Natural killer cell (primary cell): ENCODE measurements at regions not wholly inside any gene's neighbourhood (a gene's known extent, or its start where the extent isn't known, plus 50 kb on each side); places are given as distances from the start of the nearest gene placed in this dataset.

Experiments
- ATAC-seq, 3 donors: fragments of 150-1000 bp in 2 of 3; fragments of 200-7000 bp in 1 of 3; cut with Tn5 transposase; 1 replicate in 1 of 3; 2 replicates in 2 of 3; pipeline ENCODE4 v1.10.0; 2021; ENCODE audit warnings: mild to moderate bottlenecking in 2 of 3, moderate library complexity in 2 of 3
- DNase-seq, 2 donors: peaks; one replicate each; pipeline versions ENCODE4 v3.0.0 to v3.0.0-alpha.2; 2013 to 2021; ENCODE audit warnings: mixed read lengths in 1 of 2
- H3K27ac ChIP-seq: one replicate; pipeline ENCODE4 v1.5.1; 2013; ENCODE audit warnings: mild to moderate bottlenecking, low read length
- H3K27me3 ChIP-seq: one replicate; pipeline ENCODE4 v1.6.1; 2013; ENCODE audit warnings: low read length; ENCODE audit not compliant: control insufficient read depth, insufficient read depth
- H3K36me3 ChIP-seq: one replicate; pipeline ENCODE4 v1.6.1; 2013; ENCODE audit warnings: low read length; ENCODE audit not compliant: control insufficient read depth, insufficient read depth
- H3K4me1 ChIP-seq: one replicate; pipeline ENCODE4 v1.6.1; 2013; ENCODE audit warnings: low read length; ENCODE audit not compliant: control insufficient read depth, insufficient read depth
- H3K4me3 ChIP-seq: one replicate; pipeline ENCODE4 v1.5.1; 2013; ENCODE audit warnings: low read length
- H3K9me3 ChIP-seq: one replicate; pipeline ENCODE4 v1.6.1; 2013; ENCODE audit warnings: low read length; ENCODE audit not compliant: control insufficient read depth, insufficient read depth
- H3K27ac Mint-ChIP-seq, 2 donors: one replicate each; pipeline ENCODE4 v1.8.0; 2022; ENCODE audit warnings: mild to moderate bottlenecking in 2 of 2, mixed read lengths in 2 of 2, moderate library complexity in 1 of 2
- H3K27me3 Mint-ChIP-seq, 2 donors: one replicate each; pipeline ENCODE4 v1.8.0; 2022; ENCODE audit warnings: low read depth in 2 of 2, mixed read lengths in 2 of 2
- H3K36me3 Mint-ChIP-seq: one replicate; pipeline ENCODE4 v1.8.0; 2022; ENCODE audit warnings: mixed read lengths
- H3K4me1 Mint-ChIP-seq, 2 donors: one replicate each; pipeline ENCODE4 v1.8.0; 2022; ENCODE audit warnings: mixed read lengths in 2 of 2
- H3K4me3 Mint-ChIP-seq: one replicate; pipeline ENCODE4 v1.8.0; 2022; ENCODE audit warnings: mild to moderate bottlenecking, moderate library complexity, mixed read lengths
- H3K9me3 Mint-ChIP-seq, 2 donors: one replicate each; pipeline ENCODE4 v1.8.0; 2022; ENCODE audit warnings: mixed read lengths in 2 of 2
- WGBS: methylation state at CpG from one replicate; pipeline ENCODE4 v1.1.7; 2013; ENCODE audit warnings: missing lambda C conversion rate; ENCODE audit not compliant: insufficient coverage; 5-methylcytosine and 5-hydroxymethylcytosine counted together
- intact Hi-C: fragments of 100-400 bp; cut with micrococcal nuclease; formaldehyde crosslinking; loops from one replicate; pipeline ENCODE4 v1.14.2; 2022
- TF ChIP-seq, protein P1 (sequence below): fragments of 200-600 bp; IDR thresholded peaks from one replicate; pipeline ENCODE4 v1.8.0; 2022; ENCODE audit warnings: antibody characterized with exemption

DNA sequence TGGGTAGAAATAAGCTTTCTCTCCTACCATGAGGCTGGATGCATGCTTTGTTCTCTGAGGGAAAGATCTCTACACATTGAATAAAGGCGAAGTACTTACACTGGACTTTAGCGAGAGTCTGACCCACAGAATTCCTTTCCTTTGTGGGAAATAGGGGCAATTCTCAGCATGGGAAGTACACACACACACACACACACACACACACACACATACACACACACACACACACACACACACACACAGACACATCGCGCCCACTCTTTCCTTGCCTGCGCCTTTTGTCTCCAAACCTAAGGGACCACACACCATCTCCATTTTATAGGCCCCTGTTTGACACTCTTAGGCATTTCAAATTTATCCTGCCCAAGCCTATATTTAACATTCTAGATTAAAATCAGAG is 83.8 kb downstream of the LUZP4 start:
- WGBS, result 94% methylated on average over 3 of the region's 5 CpGs
- H3K9me3 Mint-ChIP-seq, result no peaks in the 10 kb centered on the region
- Histone ChIP-seq H3K36me3 (no peaks in the 10 kb centered on the region), H3K9me3 (no peaks in the 10 kb centered on the region), H3K4me1 (no peaks in the 10 kb centered on the region), H3K4me3 (no peak overlapping the region), H3K27me3 (no peaks in the 10 kb centered on the region), H3K27ac (no peak overlapping the region)
- H3K27me3 Mint-ChIP-seq, result peaks cover 3 to 46% of the 10 kb centered on the region in 2 donors
- H3K4me3 Mint-ChIP-seq, result no peak overlapping the region
- H3K27ac Mint-ChIP-seq, result no peak overlapping the region
- no peaks in the 10 kb centered on the region for H3K36me3 Mint-ChIP-seq
- DNase-seq (no peak), ATAC-seq (no peak)
- TF ChIP-seq, protein P1, sequence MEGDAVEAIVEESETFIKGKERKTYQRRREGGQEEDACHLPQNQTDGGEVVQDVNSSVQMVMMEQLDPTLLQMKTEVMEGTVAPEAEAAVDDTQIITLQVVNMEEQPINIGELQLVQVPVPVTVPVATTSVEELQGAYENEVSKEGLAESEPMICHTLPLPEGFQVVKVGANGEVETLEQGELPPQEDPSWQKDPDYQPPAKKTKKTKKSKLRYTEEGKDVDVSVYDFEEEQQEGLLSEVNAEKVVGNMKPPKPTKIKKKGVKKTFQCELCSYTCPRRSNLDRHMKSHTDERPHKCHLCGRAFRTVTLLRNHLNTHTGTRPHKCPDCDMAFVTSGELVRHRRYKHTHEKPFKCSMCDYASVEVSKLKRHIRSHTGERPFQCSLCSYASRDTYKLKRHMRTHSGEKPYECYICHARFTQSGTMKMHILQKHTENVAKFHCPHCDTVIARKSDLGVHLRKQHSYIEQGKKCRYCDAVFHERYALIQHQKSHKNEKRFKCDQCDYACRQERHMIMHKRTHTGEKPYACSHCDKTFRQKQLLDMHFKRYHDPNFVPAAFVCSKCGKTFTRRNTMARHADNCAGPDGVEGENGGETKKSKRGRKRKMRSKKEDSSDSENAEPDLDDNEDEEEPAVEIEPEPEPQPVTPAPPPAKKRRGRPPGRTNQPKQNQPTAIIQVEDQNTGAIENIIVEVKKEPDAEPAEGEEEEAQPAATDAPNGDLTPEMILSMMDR, result no peak
- H3K4me1 Mint-ChIP-seq, result no peaks in the 10 kb centered on the region
- intact Hi-C loops, result no loop called here

DNA sequence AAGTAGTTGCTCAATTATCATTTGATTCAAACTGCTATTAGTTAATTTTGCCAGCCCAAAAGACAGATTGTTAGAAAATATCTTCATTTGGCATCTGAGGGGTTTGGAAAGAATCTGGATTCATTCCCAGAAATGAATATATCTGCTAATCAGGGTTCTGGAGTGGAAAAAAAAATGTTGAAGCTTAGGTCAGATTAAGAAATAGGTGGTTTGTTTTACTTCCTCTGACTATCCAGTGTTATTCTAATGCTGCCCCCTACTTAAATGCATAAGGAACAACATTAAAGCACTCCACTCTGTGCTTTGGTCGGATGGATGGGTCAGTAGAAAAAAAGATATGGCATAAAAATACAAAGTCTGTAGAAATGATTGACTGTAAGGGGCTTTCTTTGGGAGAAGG is 89.0 kb downstream of the LUZP4 start:
- H3K36me3 Mint-ChIP-seq, result no peaks in the 10 kb centered on the region

DNA sequence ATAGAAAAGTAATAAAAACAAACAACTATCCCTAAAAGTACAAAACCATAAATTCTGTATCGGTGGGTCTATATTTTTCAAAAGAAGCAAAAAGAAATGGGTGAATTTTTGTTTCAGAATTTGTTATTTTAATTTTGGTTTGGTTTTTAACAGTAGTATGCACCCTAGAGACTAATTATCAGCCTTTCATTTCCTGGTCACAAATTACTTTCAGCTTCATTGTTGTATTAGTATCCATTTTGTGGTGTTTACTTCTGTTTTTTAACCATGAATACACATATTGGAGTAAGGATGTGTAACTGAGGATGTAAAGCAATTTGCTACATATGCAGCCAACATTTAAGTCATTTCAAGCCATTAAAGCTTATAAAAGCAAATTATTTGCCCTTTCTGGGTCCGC is 97.8 kb downstream of the LUZP4 start:
- Mint-ChIP-seq H3K4me1 (peaks cover under 1 to 6% of the 10 kb centered on the region in 2 donors), H3K4me3 (no peak overlapping the region), H3K9me3 (no peaks in the 10 kb centered on the region), H3K27me3 (peaks cover 6 to 34% of the 10 kb centered on the region in 2 donors), H3K36me3 (no peaks in the 10 kb centered on the region), H3K27ac (no peak overlapping the region)
- no peak overlapping the region for H3K4me3 ChIP-seq
- no peaks in the 10 kb centered on the region for H3K36me3 ChIP-seq
- TF ChIP-seq, protein P1, result no peak
- H3K4me1 ChIP-seq, result no peaks in the 10 kb centered on the region
- WGBS, result no CpG with 5 or more reads among the region's 2 CpGs
- no peaks in the 10 kb centered on the region for H3K9me3 ChIP-seq
- intact Hi-C loops, result no loop called here
- no peak for ATAC-seq
- no peak for DNase-seq
- H3K27ac ChIP-seq, result no peak overlapping the region
- H3K27me3 ChIP-seq, result no peaks in the 10 kb centered on the region

More for the DNA sequence above, 89.0 kb downstream of the LUZP4 start:
- Mint-ChIP-seq H3K4me1 (no peaks in the 10 kb centered on the region), H3K4me3 (no peak overlapping the region), H3K9me3 (no peaks in the 10 kb centered on the region), H3K27ac (no peak overlapping the region), H3K27me3 (peaks cover 5 to 44% of the 10 kb centered on the region in 2 donors)
- H3K27ac ChIP-seq, result no peak overlapping the region
- no peak overlapping the region for H3K4me3 ChIP-seq
- no peaks in the 10 kb centered on the region for H3K36me3 ChIP-seq
- no peaks in the 10 kb centered on the region for H3K27me3 ChIP-seq
- no CpG with 5 or more reads among the region's 1 CpG for WGBS
- DNase-seq (no peak), ATAC-seq (no peak)
- intact Hi-C loops, result no loop called here
- H3K9me3 ChIP-seq, result no peaks in the 10 kb centered on the region
- H3K4me1 ChIP-seq, result no peaks in the 10 kb centered on the region
- TF ChIP-seq, protein P1, result no peak

DNA sequence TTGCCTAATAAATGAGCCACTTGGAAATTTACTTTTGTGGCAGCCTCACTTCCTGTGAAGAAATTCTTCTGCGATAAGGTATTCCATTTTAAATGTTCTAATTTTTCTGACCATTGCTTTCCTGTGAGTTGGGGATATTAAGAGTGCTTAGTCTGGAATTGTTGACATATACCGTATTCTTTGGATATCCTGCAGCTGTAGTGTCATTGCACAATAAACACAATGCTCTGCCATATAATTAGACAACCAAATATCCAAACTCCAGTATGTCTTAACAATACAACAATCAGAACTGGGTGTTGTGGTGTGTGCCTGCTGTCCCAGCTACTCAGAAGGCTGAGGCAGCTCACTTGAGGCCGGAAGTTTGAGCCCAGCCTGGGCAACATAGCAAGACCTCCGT is 99.4 kb downstream of the LUZP4 start:
- H3K4me3 Mint-ChIP-seq, result no peak overlapping the region
- H3K9me3 Mint-ChIP-seq, result no peaks in the 10 kb centered on the region
- H3K4me1 Mint-ChIP-seq, result peaks cover 9 to 15% of the 10 kb centered on the region in 2 donors
- Histone ChIP-seq H3K4me3 (no peak overlapping the region), H3K27me3 (no peaks in the 10 kb centered on the region), H3K27ac (no peak overlapping the region), H3K9me3 (no peaks in the 10 kb centered on the region), H3K36me3 (no peaks in the 10 kb centered on the region), H3K4me1 (no peaks in the 10 kb centered on the region)
- no peak for ATAC-seq
- peaks cover 8 to 25% of the 10 kb centered on the region in 2 donors for H3K27me3 Mint-ChIP-seq
- TF ChIP-seq, protein P1, result no peak
- intact Hi-C loops, result no loop called here
- WGBS, result 100% methylated on average over 1 of the region's 4 CpGs
- no peak for DNase-seq
- H3K36me3 Mint-ChIP-seq, result no peaks in the 10 kb centered on the region
- H3K27ac Mint-ChIP-seq, result no peak overlapping the region
